ENCODE measurements at regions not wholly inside any gene's neighbourhood (a gene's known extent, or its start where the extent isn't known, plus 50 kb on each side); places are given as distances from the start of the nearest gene placed in this dataset.

DNA sequence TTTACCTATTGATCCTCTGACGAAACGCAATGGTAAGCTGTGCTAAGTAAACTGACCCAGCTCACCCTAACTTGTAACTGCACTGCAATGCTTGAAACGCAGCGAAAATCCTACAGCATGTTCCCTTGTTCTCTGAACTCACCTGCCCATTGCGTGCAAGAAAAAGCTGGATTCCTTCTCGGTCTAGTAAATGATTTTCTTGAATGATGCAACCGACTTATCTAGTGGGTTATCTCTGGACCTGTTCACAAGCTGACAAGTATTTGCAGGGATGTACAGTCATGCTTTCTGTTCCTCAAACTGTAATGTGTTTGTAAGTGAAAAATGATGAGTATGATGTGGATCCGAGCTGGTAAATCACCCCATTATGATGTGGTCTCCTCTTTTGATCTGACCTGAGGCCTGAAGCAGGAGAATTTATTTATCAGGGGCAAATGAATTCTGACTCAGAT lies 140.1 kb downstream of the BTC start:
- TF ChIP-seq, protein P1, sequence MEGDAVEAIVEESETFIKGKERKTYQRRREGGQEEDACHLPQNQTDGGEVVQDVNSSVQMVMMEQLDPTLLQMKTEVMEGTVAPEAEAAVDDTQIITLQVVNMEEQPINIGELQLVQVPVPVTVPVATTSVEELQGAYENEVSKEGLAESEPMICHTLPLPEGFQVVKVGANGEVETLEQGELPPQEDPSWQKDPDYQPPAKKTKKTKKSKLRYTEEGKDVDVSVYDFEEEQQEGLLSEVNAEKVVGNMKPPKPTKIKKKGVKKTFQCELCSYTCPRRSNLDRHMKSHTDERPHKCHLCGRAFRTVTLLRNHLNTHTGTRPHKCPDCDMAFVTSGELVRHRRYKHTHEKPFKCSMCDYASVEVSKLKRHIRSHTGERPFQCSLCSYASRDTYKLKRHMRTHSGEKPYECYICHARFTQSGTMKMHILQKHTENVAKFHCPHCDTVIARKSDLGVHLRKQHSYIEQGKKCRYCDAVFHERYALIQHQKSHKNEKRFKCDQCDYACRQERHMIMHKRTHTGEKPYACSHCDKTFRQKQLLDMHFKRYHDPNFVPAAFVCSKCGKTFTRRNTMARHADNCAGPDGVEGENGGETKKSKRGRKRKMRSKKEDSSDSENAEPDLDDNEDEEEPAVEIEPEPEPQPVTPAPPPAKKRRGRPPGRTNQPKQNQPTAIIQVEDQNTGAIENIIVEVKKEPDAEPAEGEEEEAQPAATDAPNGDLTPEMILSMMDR (IDR thresholded peaks at IDR 0.05) = no peak
- no peak for TF ChIP-seq POLR2A (IDR thresholded peaks at IDR 0.05)
